CD4-positive, CD25-positive, alpha-beta regulatory T cell (primary cell): ENCODE measurements at regions not wholly inside any gene's neighbourhood (a gene's known extent, or its start where the extent isn't known, plus 50 kb on each side); places are given as distances from the start of the nearest gene placed in this dataset.

Source experiments
- ATAC-seq, 2 donors: fragments of 150-1000 bp; cut with Tn5 transposase; one replicate each; pipeline ENCODE4 v1.10.0; 2021; ENCODE audit warnings: low read depth in 2 of 2, moderate number of reproducible peaks in 2 of 2, moderate library complexity in 1 of 2
- DNase-seq, 3 donors: peaks; one replicate each; pipeline versions ENCODE4 v3.0.0 to v3.0.0-alpha.2; 2012 to 2022; ENCODE audit warnings: mixed read lengths in 1 of 3
- H3K27ac ChIP-seq: one replicate; pipeline ENCODE4 v1.7.0; 2013; ENCODE audit warnings: mild to moderate bottlenecking, low read length; ENCODE audit not compliant: insufficient read depth, poor library complexity, severe bottlenecking
- H3K27me3 ChIP-seq: one replicate; pipeline ENCODE4 v1.7.0; 2013; ENCODE audit warnings: low read length; ENCODE audit not compliant: control insufficient read depth, insufficient read depth
- H3K36me3 ChIP-seq: one replicate; pipeline ENCODE4 v1.7.0; 2013; ENCODE audit warnings: mild to moderate bottlenecking, low read length, moderate library complexity; ENCODE audit not compliant: control insufficient read depth, insufficient read depth
- H3K4me1 ChIP-seq: 2 replicates; pipeline ENCODE4 v1.7.0; 2013; ENCODE audit warnings: mild to moderate bottlenecking, low read length; ENCODE audit not compliant: insufficient read depth, control insufficient read depth, poor library complexity, severe bottlenecking
- H3K4me3 ChIP-seq: one replicate; pipeline ENCODE4 v1.7.0; 2013; ENCODE audit warnings: low read depth, mild to moderate bottlenecking, low read length, moderate library complexity
- H3K9me3 ChIP-seq, 2 experiments: 1 replicate in 1 of 2; 2 replicates in 1 of 2; pipeline ENCODE4 v1.7.0; 2013; ENCODE audit warnings: low read length in 2 of 2, mild to moderate bottlenecking in 1 of 2, moderate library complexity in 1 of 2; ENCODE audit not compliant: control insufficient read depth in 2 of 2
- H3K27ac Mint-ChIP-seq, 3 donors: one replicate each; pipeline ENCODE4 v1.8.0; 2020 to 2022; ENCODE audit warnings: mild to moderate bottlenecking in 3 of 3, mixed read lengths in 3 of 3, moderate library complexity in 2 of 3
- H3K27me3 Mint-ChIP-seq: one replicate; pipeline ENCODE4 v1.8.0; 2022; ENCODE audit warnings: mild to moderate bottlenecking, mixed read lengths
- H3K36me3 Mint-ChIP-seq: one replicate; pipeline ENCODE4 v1.8.0; 2020; ENCODE audit warnings: mixed read lengths
- H3K4me1 Mint-ChIP-seq, 4 donors: one replicate each; pipeline ENCODE4 v1.8.0; 2020 to 2022; ENCODE audit warnings: mixed read lengths in 4 of 4, mild to moderate bottlenecking in 1 of 4
- H3K4me3 Mint-ChIP-seq, 4 donors: one replicate each; pipeline ENCODE4 v1.8.0; 2020 to 2022; ENCODE audit warnings: mild to moderate bottlenecking in 4 of 4, mixed read lengths in 4 of 4, moderate library complexity in 3 of 4
- H3K9me3 Mint-ChIP-seq, 7 donors: one replicate each; pipeline ENCODE4 v1.8.0; 2020 to 2022; ENCODE audit warnings: mixed read lengths in 7 of 7, mild to moderate bottlenecking in 3 of 7, moderate library complexity in 2 of 7

DNA sequence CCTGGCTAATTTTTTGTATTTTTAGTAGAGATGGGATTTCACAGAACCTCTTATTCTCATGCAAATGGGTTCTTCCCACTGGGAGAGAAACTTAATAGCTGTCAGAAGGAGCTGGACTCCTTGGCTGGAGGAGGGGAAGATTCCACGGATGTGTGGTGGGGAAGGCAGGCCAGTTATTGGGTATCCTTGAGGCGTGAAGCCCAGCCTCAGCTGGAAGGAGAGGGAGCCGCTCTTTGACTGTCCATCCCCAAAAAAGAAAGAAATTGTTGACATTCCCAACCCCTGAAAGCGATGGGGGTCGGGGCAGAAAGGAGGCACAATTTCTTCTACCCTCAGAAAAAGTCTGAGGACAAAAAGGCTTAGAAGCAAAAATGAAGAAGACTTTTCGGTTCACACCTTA lies 983.1 kb upstream of the PABPC4L start:
- Mint-ChIP-seq H3K9me3 (peaks cover 0 to 14% (median 5%) of the 10 kb centered on the region in 7 donors), H3K4me3 (no peak overlapping the region), H3K27me3 (no peaks in the 10 kb centered on the region), H3K36me3 (no peaks in the 10 kb centered on the region), H3K4me1 (no peaks in the 10 kb centered on the region), H3K27ac (no peak overlapping the region)
- no peak for DNase-seq
- Histone ChIP-seq H3K27me3 (no peaks in the 10 kb centered on the region), H3K4me3 (no peak overlapping the region), H3K36me3 (no peaks in the 10 kb centered on the region), H3K4me1 (no peaks in the 10 kb centered on the region), H3K9me3 (peaks cover 0 to 5% of the 10 kb centered on the region in 2 experiments), H3K27ac (no peak overlapping the region)
- no peak for ATAC-seq

DNA sequence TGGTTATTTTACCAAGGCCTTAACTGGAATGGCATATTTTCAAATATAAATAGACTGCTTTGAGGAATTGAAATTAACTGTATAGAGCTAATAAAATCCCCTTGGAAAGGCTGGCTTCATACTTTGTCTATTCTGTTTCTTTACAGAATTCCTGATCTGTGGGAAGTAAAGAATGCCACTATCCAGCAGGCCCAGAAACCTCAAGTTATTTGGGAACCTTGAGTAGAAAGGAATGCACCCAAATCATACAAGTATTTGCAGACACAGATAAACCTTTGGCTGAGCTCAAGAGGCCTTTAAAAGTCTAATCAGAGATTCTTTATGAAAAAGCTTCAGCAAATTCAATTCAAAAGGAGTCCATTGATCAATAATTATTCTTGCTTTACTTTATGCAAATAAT lies 975.7 kb upstream of the PABPC4L start:
- H3K4me3 Mint-ChIP-seq, result no peak overlapping the region
- H3K9me3 Mint-ChIP-seq, result peaks cover 0 to 14% (median 5%) of the 10 kb centered on the region in 7 donors
- Histone ChIP-seq H3K9me3 (peaks cover 0 to 11% of the 10 kb centered on the region in 2 experiments), H3K36me3 (no peaks in the 10 kb centered on the region), H3K4me1 (no peaks in the 10 kb centered on the region), H3K27ac (no peak overlapping the region), H3K27me3 (no peaks in the 10 kb centered on the region), H3K4me3 (no peak overlapping the region)
- no peak overlapping the region for H3K27ac Mint-ChIP-seq
- H3K4me1 Mint-ChIP-seq, result no peaks in the 10 kb centered on the region
- DNase-seq, result no peak
- no peaks in the 10 kb centered on the region for H3K27me3 Mint-ChIP-seq
- ATAC-seq, result no peak
- H3K36me3 Mint-ChIP-seq, result no peaks in the 10 kb centered on the region

DNA sequence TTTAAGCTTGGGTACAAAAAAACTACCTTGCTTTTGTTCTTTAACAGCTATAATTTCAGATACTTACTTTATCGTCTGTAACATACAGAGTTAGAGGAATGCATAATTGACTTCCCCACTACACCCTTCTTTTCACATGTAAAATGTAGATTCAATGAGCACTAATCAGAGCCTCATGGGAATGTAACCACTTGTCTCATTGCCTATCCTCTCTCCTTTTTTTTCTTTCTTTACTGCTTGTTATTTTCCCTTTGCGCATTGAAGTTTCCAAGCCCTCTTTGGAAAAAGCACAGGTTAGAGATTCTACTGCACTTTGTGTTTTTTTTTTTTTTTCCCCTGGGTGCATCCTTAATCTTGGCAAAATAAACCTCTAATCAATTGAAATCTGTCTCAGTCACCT lies 965.1 kb upstream of the PABPC4L start:
- Histone ChIP-seq H3K4me1 (no peaks in the 10 kb centered on the region), H3K9me3 (no peaks in the 10 kb centered on the region), H3K4me3 (no peak overlapping the region), H3K27ac (no peak overlapping the region), H3K36me3 (no peaks in the 10 kb centered on the region), H3K27me3 (no peaks in the 10 kb centered on the region)
- Mint-ChIP-seq H3K4me3 (no peak overlapping the region), H3K9me3 (peaks cover 3 to 16% (median 8%) of the 10 kb centered on the region in 7 donors), H3K36me3 (no peaks in the 10 kb centered on the region), H3K4me1 (no peaks in the 10 kb centered on the region), H3K27ac (no peak overlapping the region), H3K27me3 (no peaks in the 10 kb centered on the region)
- no peak for DNase-seq
- no peak for ATAC-seq

- ATAC-seq, result no peak
- no peaks in the 10 kb centered on the region for H3K27me3 ChIP-seq
Measured at GRCh38 chr4:135164601-135165000, 963.0 kb upstream of the PABPC4L start.

DNA sequence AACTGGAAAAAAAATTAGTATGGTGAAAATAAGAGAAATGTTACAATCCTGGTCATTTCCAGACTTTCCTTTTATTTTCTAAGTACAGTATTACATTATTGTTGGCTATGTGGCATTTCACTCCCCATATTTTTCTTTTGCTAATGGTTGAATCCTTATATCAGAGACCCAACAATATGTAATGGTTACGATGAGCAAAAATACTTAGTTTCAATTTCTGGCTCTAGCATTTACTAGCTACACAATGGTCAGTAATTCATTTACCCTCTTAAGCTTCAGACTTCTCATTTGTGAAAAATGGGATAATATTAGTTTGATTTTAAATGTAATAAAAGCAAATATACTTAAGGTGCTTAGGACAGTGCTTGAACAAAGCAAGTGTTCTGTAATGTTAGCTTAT lies 942.9 kb upstream of the PABPC4L start:
- no peak for DNase-seq
- Histone ChIP-seq H3K4me1 (no peaks in the 10 kb centered on the region), H3K36me3 (no peaks in the 10 kb centered on the region), H3K27me3 (no peaks in the 10 kb centered on the region), H3K4me3 (no peak overlapping the region), H3K27ac (no peak overlapping the region), H3K9me3 (no peaks in the 10 kb centered on the region)
- H3K9me3 Mint-ChIP-seq, result peaks cover 0 to 5% (median 3%) of the 10 kb centered on the region in 7 donors
- H3K36me3 Mint-ChIP-seq, result no peaks in the 10 kb centered on the region
- no peak for ATAC-seq
- H3K27ac Mint-ChIP-seq, result no peak overlapping the region
- no peak overlapping the region for H3K4me3 Mint-ChIP-seq
- H3K27me3 Mint-ChIP-seq, result no peaks in the 10 kb centered on the region
- no peaks in the 10 kb centered on the region for H3K4me1 Mint-ChIP-seq

More at GRCh38 chr4:135164601-135165000, 963.0 kb upstream of the PABPC4L start:
- Mint-ChIP-seq H3K27ac (no peak overlapping the region), H3K4me1 (no peaks in the 10 kb centered on the region), H3K27me3 (no peaks in the 10 kb centered on the region), H3K36me3 (no peaks in the 10 kb centered on the region), H3K9me3 (peaks cover 2 to 16% (median 3%) of the 10 kb centered on the region in 7 donors), H3K4me3 (no peak overlapping the region)
- no peaks in the 10 kb centered on the region for H3K4me1 ChIP-seq
- no peaks in the 10 kb centered on the region for H3K36me3 ChIP-seq
- no peaks in the 10 kb centered on the region for H3K9me3 ChIP-seq
- no peak for DNase-seq
- no peak overlapping the region for H3K4me3 ChIP-seq
- no peak overlapping the region for H3K27ac ChIP-seq

GRCh38 chr4:135124196-135124595 lies 922.6 kb upstream of the PABPC4L start:
- H3K4me1 ChIP-seq, result no peaks in the 10 kb centered on the region
- peaks cover 0 to 4% (median 0%) of the 10 kb centered on the region in 4 donors for H3K4me1 Mint-ChIP-seq
- no peak overlapping the region for H3K4me3 ChIP-seq
- H3K4me3 Mint-ChIP-seq, result no peak overlapping the region
- H3K9me3 ChIP-seq, result peaks cover 2 to 5% of the 10 kb centered on the region in 2 experiments
- no peaks in the 10 kb centered on the region for H3K27me3 Mint-ChIP-seq
- H3K36me3 Mint-ChIP-seq, result no peaks in the 10 kb centered on the region
- H3K36me3 ChIP-seq, result no peaks in the 10 kb centered on the region
- peaks cover 0 to 23% (median 4%) of the 10 kb centered on the region in 7 donors for H3K9me3 Mint-ChIP-seq
- DNase-seq, result no peak
- no peaks in the 10 kb centered on the region for H3K27me3 ChIP-seq
- H3K27ac Mint-ChIP-seq, result no peak overlapping the region
- H3K27ac ChIP-seq, result no peak overlapping the region
- no peak for ATAC-seq

DNA sequence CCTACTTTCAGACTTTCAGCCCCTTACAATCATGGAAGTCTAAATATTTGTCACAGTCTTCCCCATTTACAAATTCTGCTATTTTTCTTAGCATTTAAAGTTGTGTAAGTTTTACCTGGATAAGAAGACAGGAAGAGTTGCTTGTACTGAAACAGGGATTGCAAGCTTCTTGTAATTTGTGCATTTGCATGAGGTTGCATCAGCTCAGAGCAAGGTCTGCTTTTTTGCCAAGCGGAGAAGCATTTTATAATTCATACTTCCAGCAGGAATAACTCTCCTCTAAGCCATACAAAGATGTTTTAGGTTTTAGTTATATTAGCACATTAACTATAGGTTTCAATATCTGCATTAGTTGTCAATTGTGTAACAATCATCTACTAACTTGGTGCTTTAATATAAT lies 922.0 kb upstream of the PABPC4L start:
- peaks cover 0 to 7% (median 0%) of the 10 kb centered on the region in 4 donors for H3K4me1 Mint-ChIP-seq
- H3K36me3 Mint-ChIP-seq, result no peaks in the 10 kb centered on the region
- peaks cover 2 to 5% of the 10 kb centered on the region in 2 experiments for H3K9me3 ChIP-seq
- H3K4me1 ChIP-seq, result no peaks in the 10 kb centered on the region
- no peaks in the 10 kb centered on the region for H3K36me3 ChIP-seq
- H3K4me3 Mint-ChIP-seq, result no peak overlapping the region
- ATAC-seq (no peak), DNase-seq (no peak)
- H3K27me3 ChIP-seq, result no peaks in the 10 kb centered on the region
- H3K27ac Mint-ChIP-seq, result no peak overlapping the region
- peaks cover 0 to 26% (median 6%) of the 10 kb centered on the region in 7 donors for H3K9me3 Mint-ChIP-seq
- no peak overlapping the region for H3K27ac ChIP-seq
- H3K4me3 ChIP-seq, result no peak overlapping the region
- H3K27me3 Mint-ChIP-seq, result no peaks in the 10 kb centered on the region

GRCh38 chr4:135122457-135122856 lies 920.9 kb upstream of the PABPC4L start:
- DNase-seq (no peak), ATAC-seq (no peak)
- Mint-ChIP-seq H3K27ac (no peak overlapping the region), H3K27me3 (no peaks in the 10 kb centered on the region), H3K4me1 (peaks cover 0 to 9% (median 0%) of the 10 kb centered on the region in 4 donors), H3K4me3 (no peak overlapping the region), H3K36me3 (no peaks in the 10 kb centered on the region), H3K9me3 (peaks cover 0 to 28% (median 4%) of the 10 kb centered on the region in 7 donors)
- H3K27ac ChIP-seq, result no peak overlapping the region
- no peaks in the 10 kb centered on the region for H3K4me1 ChIP-seq
- H3K4me3 ChIP-seq, result no peak overlapping the region
- H3K36me3 ChIP-seq, result no peaks in the 10 kb centered on the region
- no peaks in the 10 kb centered on the region for H3K27me3 ChIP-seq
- H3K9me3 ChIP-seq, result peaks cover 2 to 5% of the 10 kb centered on the region in 2 experiments
